Peyer's patch (tissue), 4 donors: ENCODE measurements at regions not wholly inside any gene's neighbourhood (a gene's known extent, or its start where the extent isn't known, plus 50 kb on each side); places are given as distances from the start of the nearest gene placed in this dataset.
A peak's percentile ranks its signal among the peaks of the same experiment; 100 is the strongest.
"Not testable (repeated sequence)": the region's sequence is repeated elsewhere in the genome, so short reads cannot be mapped to it uniquely, and the experiment has no call there.

Experiments used
- DNase-seq, 3 donors: peaks; one replicate each; pipeline ENCODE4 v3.0.0-alpha.2; 2017 to 2019
- H3K27ac ChIP-seq, 4 donors: fragments of 200-600 bp; sonication (generic); one replicate each; pipeline ENCODE4 v1.5.1; 2016 to 2019
- H3K27me3 ChIP-seq, 2 donors: fragments of 200-600 bp; sonication (generic); one replicate each; pipeline ENCODE4 v1.5.1; 2019
- H3K36me3 ChIP-seq, 3 donors: fragments of 200-600 bp; sonication (generic); one replicate each; pipeline ENCODE4 v1.5.1; 2016 to 2019
- H3K4me1 ChIP-seq, 4 donors: fragments of 200-600 bp; sonication (generic); one replicate each; pipeline ENCODE4 v1.5.1; 2016 to 2019
- H3K4me3 ChIP-seq, 4 donors: fragments of 200-600 bp; sonication (generic); 1 replicate in 3 of 4; 2 replicates in 1 of 4; pipeline ENCODE4 v1.5.1; 2016 to 2019; ENCODE audit warnings: mild to moderate bottlenecking in 1 of 4
- H3K9me3 ChIP-seq, 4 donors: fragments of 200-600 bp; sonication (generic); one replicate each; pipeline ENCODE4 v1.5.1; 2016 to 2019; ENCODE audit warnings: mild to moderate bottlenecking in 1 of 4
- POLR2A ChIP-seq, 2 donors: fragments of 450-650 bp; IDR thresholded peaks; one replicate each; pipeline ENCODE4 v1.5.1; 2017; ENCODE audit warnings: antibody characterized with exemption in 2 of 2, mild to moderate bottlenecking in 2 of 2, moderate library complexity in 2 of 2
- TF ChIP-seq, protein P1 (sequence below), 6 experiments: fragments of 450-650 bp in 4 of 6; fragments of 200-600 bp in 2 of 6; sonication (generic) in 1 of 6; IDR thresholded peaks; one replicate each; pipeline ENCODE4 v1.5.1; 2017 to 2019; ENCODE audit warnings: antibody characterized with exemption in 6 of 6, mild to moderate bottlenecking in 3 of 6, moderate library complexity in 1 of 6

DNA sequence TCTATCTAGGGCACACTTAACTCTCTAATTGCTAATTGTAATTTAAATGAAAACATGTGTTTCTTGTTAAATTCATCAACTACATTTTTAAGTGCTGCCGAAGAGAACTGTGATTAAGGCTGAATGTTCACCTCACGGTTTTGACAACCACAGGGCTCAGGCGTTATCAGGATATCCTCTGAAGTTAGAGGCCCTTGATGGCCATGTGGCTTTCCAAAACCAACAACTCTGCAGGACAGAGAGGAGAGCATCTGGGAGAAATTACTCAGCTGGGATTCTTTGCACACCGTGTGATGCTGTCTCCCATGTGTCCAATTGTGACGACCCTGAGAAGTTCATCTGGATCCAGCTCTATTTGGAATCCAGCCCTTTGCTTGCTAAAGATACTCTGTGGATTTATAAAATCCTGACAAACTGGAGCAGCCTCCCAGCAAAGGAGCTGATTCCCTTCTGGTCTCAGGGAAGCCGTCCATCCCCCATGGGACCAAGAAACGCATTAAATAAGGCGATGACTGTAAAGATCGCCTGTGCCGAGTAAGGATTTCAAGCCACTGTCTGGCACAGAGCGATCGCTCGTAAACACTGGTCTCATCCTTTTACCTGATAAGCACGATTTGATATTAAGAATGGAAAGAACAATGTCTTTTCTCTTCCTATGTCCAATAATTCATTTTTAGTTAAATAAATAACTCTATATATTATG is 401.1 kb downstream of the CD83 start:
- Histone ChIP-seq H3K4me3 (no peak overlapping the region), H3K4me1 (no peaks in the 10 kb centered on the region), H3K27me3 (no peaks in the 10 kb centered on the region), H3K36me3 (no peaks in the 10 kb centered on the region), H3K27ac (no peak overlapping the region), H3K9me3 (no peaks in the 10 kb centered on the region)
- DNase-seq: no peak
- TF ChIP-seq, protein P1, sequence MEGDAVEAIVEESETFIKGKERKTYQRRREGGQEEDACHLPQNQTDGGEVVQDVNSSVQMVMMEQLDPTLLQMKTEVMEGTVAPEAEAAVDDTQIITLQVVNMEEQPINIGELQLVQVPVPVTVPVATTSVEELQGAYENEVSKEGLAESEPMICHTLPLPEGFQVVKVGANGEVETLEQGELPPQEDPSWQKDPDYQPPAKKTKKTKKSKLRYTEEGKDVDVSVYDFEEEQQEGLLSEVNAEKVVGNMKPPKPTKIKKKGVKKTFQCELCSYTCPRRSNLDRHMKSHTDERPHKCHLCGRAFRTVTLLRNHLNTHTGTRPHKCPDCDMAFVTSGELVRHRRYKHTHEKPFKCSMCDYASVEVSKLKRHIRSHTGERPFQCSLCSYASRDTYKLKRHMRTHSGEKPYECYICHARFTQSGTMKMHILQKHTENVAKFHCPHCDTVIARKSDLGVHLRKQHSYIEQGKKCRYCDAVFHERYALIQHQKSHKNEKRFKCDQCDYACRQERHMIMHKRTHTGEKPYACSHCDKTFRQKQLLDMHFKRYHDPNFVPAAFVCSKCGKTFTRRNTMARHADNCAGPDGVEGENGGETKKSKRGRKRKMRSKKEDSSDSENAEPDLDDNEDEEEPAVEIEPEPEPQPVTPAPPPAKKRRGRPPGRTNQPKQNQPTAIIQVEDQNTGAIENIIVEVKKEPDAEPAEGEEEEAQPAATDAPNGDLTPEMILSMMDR (IDR thresholded peaks at IDR 0.05): no peak
- no peak for TF ChIP-seq POLR2A (IDR thresholded peaks at IDR 0.05)

DNA sequence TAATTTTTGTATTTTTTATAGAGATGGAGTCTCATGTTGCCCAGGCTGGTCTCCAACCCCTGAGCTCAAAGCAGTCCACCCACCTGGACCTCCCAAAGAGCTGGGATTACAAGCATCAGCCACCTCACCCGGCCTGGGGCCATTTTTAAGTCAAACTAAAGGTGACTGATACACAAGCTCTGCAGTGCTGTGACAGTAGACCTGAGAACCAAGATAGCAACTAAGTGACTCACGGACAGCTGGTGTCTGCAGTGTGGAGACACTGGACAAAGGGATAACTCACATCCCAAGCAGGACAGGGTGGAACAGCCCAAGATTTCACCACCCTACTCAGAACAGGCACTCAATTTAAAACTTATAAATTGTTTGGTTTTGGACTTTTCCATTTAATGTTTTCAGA is 402.5 kb downstream of the CD83 start:
- Histone ChIP-seq H3K9me3 (no peaks in the 10 kb centered on the region), H3K4me3 (no peak overlapping the region), H3K27me3 (no peaks in the 10 kb centered on the region), H3K4me1 (no peaks in the 10 kb centered on the region), H3K36me3 (no peaks in the 10 kb centered on the region), H3K27ac (no peak overlapping the region)
- TF ChIP-seq, protein P1 (IDR thresholded peaks at IDR 0.05): no peak
- no peak for TF ChIP-seq POLR2A (IDR thresholded peaks at IDR 0.05)
- no peak for DNase-seq

DNA sequence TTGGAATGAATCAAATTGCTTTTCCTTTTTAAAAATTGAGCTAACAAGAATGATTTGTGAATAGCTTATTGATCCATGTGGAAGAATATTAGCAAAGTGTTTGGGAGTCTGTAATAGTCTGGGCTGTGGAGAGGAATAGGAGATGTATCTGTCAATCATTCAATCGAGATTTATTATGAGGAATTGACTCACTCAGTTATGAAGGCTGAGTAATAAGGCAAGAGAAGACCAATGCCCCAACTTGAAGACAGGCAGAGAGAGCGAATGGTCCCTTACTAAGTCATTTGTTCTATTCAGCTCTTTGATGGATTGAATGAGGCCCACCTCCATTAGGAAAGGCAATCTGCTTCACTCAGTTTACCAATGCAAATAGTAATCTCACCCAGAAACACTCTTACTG is 403.0 kb downstream of the CD83 start:
- Histone ChIP-seq H3K9me3 (no peaks in the 10 kb centered on the region), H3K27ac (no peak overlapping the region), H3K4me3 (no peak overlapping the region), H3K27me3 (no peaks in the 10 kb centered on the region), H3K36me3 (no peaks in the 10 kb centered on the region), H3K4me1 (no peaks in the 10 kb centered on the region)
- no peak for DNase-seq
- no peak for TF ChIP-seq POLR2A (IDR thresholded peaks at IDR 0.05)
- TF ChIP-seq, protein P1 (IDR thresholded peaks at IDR 0.05): no peak

DNA sequence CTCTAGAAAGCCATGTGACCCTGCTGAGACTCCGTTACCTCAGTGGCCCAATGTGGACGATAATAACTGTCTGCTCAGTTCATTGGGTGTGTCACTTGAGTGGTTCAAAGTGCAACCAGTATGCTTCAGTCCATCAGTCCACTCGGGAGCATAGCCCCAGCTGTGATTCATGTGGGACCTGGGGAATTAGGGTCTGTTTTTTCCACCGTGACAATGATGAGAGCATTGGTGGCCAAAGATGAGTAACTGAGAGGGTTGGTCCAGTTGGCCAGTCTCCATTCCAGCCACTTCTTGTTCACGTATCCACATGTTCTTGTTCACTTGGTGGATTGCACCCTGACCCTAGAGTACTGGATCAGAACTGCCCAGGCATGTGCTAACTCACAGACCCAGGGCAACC is 403.6 kb downstream of the CD83 start:
- Histone ChIP-seq H3K4me3 (no peak overlapping the region), H3K36me3 (no peaks in the 10 kb centered on the region), H3K9me3 (no peaks in the 10 kb centered on the region), H3K4me1 (no peaks in the 10 kb centered on the region), H3K27ac (no peak overlapping the region), H3K27me3 (no peaks in the 10 kb centered on the region)
- DNase-seq: peak in 1 of 3 donors; percentile 67
- TF ChIP-seq POLR2A (IDR thresholded peaks at IDR 0.05): no peak
- TF ChIP-seq, protein P1 (IDR thresholded peaks at IDR 0.05): no peak

DNA sequence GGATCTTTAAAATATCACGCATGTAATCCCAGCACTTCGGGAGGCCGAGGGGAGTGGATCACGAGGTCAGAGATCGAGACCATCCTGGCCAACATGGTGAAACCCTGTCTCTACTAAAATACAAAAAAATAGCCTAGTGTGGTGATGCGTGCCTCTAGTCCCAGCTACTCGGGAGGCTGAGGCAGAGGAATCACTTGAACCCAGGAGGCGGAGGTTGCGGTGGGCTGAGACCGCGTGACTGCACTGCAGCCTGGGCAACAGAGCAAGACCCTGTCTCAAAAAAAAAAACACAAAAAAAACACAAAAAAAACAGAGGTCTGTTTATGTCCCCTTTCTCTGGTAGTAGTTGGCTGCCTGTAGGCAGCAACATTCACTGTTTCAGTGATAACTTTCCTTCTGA is 404.3 kb downstream of the CD83 start:
- not testable (repeated sequence) for H3K4me1 ChIP-seq, H3K9me3 ChIP-seq, H3K27me3 ChIP-seq, H3K27ac ChIP-seq, DNase-seq, H3K36me3 ChIP-seq, H3K4me3 ChIP-seq

DNA sequence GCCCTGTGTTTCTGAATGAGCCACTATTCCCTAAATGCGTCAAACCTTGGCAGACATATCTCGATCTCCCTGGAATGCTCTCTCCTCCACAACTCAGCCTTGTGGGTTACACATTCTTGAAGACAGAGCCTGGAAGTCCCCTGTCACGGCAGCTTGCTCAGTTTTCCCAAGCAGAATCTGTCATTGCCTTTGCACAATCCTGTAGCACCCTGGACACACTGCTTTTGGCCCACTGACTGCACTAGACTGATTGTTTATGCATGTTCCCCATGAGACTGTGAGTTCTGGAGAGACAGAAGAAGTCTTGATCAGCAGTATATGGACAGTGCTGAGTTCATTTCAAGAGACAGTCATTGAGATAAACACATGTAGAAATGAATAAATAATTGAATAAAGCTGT is 406.7 kb downstream of the CD83 start:
- Histone ChIP-seq H3K36me3 (no peaks in the 10 kb centered on the region), H3K27me3 (no peaks in the 10 kb centered on the region), H3K9me3 (no peaks in the 10 kb centered on the region), H3K4me1 (no peaks in the 10 kb centered on the region), H3K27ac (peak overlapping the region in 1 of 4 donors; percentile 6), H3K4me3 (no peak overlapping the region)
- DNase-seq: no peak
- TF ChIP-seq POLR2A (IDR thresholded peaks at IDR 0.05): no peak
- TF ChIP-seq, protein P1 (IDR thresholded peaks at IDR 0.05): no peak
